Vagina (tissue), 2 donors: ENCODE measurements at regions not wholly inside any gene's neighbourhood (a gene's known extent, or its start where the extent isn't known, plus 50 kb on each side); places are given as distances from the start of the nearest gene placed in this dataset.

Source experiments
- DNase-seq, 2 donors: peaks; one replicate each; pipeline ENCODE4 v3.0.0-alpha.2; 2017; ENCODE audit errors: extremely low spot score in 2 of 2
- H3K27ac ChIP-seq: fragments of 200-600 bp; sonication (generic); one replicate; pipeline ENCODE4 v1.5.1; 2019
- H3K27me3 ChIP-seq: fragments of 200-600 bp; sonication (generic); one replicate; pipeline ENCODE4 v1.5.1; 2019
- H3K36me3 ChIP-seq, 2 donors: fragments of 200-600 bp; sonication (generic); one replicate each; pipeline ENCODE4 v1.5.1; 2017 to 2019
- H3K4me1 ChIP-seq: fragments of 200-600 bp; sonication (generic); one replicate; pipeline ENCODE4 v1.5.1; 2019
- H3K4me3 ChIP-seq, 2 donors: fragments of 200-600 bp; sonication (generic); 1 replicate in 1 of 2; 2 replicates in 1 of 2; pipeline ENCODE4 v1.5.1; 2016 to 2019
- H3K9me3 ChIP-seq: fragments of 200-600 bp; sonication (generic); one replicate; pipeline ENCODE4 v1.5.1; 2019
- POLR2A ChIP-seq, 2 donors: fragments of 450-650 bp; IDR thresholded peaks; one replicate each; pipeline ENCODE4 v1.6.1; 2017; ENCODE audit warnings: antibody characterized with exemption in 2 of 2, mild to moderate bottlenecking in 2 of 2, moderate library complexity in 2 of 2
- POLR2AphosphoS5 ChIP-seq, 2 donors: sonication (generic); formaldehyde crosslinking; IDR thresholded peaks; one replicate each; pipeline ENCODE4 v1.9.0; 2017; ENCODE audit warnings: antibody characterized with exemption in 2 of 2, mild to moderate bottlenecking in 2 of 2, low read depth in 1 of 2; ENCODE audit not compliant: insufficient read depth in 1 of 2
- intact Hi-C: fragments of 100-400 bp; cut with DNase I; formaldehyde crosslinking; loops from one replicate; pipeline ENCODE4 v1.15.1; 2023
- TF ChIP-seq, protein P1 (sequence below), 3 experiments: fragments of 450-650 bp in 2 of 3; fragments of 200-600 bp in 1 of 3; sonication (generic) in 1 of 3; IDR thresholded peaks; one replicate each; pipeline ENCODE4 v1.5.1; 2017 to 2019; ENCODE audit warnings: antibody characterized with exemption in 3 of 3, mild to moderate bottlenecking in 2 of 3, moderate library complexity in 2 of 3

DNA sequence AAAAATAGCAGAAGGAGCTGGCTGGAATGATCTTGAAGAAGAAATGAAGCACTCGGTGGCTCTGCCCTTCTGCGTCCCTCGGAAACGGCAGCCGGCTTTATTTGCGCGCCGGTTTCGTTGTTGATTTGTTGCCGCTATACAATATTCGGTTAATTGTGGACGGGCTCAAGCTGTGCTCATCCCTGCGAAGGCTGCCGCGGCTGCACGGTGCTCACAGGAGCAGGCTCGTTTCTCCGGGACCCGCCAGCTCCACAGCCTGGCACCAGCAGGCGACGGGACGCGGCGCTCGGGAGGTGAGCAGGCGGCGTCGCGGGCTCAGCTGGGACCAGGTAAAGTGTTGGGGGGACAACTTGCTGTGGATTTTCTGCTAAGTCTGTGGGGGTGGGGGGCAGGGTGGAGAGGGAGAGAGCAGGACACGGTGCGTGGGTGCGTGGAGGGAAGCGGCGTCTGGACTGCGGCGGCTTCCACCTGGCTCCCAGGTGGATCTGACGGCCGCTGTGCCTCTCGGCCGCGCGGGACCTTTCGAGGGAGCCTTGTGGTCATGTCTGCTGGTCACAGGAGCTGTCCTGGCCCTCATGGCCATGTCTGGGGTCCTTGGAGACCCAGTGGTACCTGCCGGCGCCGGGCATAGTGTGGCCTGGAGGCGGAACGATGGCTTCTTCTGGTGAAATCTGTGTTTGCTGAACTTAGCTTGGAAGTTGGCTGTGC is 90.9 kb downstream of the TEX29 start:
- no peak for TF ChIP-seq POLR2AphosphoS5 (IDR thresholded peaks at IDR 0.05; ENCODE audit: insufficient read depth in 1 of 2, low read depth in 1 of 2)
- TF ChIP-seq POLR2A (IDR thresholded peaks at IDR 0.05), result no peak
- TF ChIP-seq, protein P1, sequence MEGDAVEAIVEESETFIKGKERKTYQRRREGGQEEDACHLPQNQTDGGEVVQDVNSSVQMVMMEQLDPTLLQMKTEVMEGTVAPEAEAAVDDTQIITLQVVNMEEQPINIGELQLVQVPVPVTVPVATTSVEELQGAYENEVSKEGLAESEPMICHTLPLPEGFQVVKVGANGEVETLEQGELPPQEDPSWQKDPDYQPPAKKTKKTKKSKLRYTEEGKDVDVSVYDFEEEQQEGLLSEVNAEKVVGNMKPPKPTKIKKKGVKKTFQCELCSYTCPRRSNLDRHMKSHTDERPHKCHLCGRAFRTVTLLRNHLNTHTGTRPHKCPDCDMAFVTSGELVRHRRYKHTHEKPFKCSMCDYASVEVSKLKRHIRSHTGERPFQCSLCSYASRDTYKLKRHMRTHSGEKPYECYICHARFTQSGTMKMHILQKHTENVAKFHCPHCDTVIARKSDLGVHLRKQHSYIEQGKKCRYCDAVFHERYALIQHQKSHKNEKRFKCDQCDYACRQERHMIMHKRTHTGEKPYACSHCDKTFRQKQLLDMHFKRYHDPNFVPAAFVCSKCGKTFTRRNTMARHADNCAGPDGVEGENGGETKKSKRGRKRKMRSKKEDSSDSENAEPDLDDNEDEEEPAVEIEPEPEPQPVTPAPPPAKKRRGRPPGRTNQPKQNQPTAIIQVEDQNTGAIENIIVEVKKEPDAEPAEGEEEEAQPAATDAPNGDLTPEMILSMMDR (IDR thresholded peaks at IDR 0.05), result no peak
- no peak for DNase-seq
- H3K27me3 ChIP-seq, result no peaks in the 10 kb centered on the region
- H3K9me3 ChIP-seq, result no peaks in the 10 kb centered on the region
- no peaks in the 10 kb centered on the region for H3K36me3 ChIP-seq
- no peak overlapping the region for H3K27ac ChIP-seq
- H3K4me3 ChIP-seq, result peak overlapping the region in 1 of 2 donors; percentile 12
- intact Hi-C loops, result no loop called here
- H3K4me1 ChIP-seq, result no peaks in the 10 kb centered on the region

DNA sequence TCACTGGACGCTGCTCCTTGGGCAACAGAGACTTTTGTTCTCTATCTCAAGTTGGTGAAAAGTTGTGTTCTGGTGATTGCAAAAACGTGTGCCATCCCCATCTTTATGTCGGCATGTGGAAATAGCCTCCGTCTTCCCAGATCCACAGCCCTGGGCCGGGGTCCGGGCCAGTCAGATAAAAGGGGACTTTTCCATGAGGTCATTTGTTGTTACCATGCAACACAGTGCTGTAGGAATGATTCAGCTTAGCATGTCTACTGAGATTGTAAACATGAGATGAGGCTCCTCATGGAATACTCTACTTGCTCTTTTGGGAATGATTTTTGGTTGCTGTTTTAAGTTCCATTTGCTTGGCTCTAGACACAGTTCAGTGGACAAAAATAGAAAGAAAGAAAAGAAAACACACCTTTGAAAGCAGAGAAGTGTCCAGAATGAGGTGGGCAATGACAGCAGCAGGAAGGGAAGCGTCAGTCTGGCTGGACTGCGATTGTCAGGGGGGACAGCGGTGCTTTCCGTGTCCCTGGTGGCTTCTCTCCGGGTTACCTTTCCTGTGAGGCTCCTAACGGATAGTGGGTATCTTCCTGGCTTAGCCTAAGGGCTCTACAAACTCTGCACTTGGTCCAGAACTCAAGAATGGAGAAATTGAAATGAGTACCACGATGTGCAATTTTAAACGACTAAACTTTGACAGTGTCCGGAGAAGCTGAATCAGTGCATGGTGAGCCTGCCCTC is 91.6 kb downstream of the TEX29 start:
- Histone ChIP-seq H3K27me3 (no peaks in the 10 kb centered on the region), H3K27ac (no peak overlapping the region), H3K36me3 (no peaks in the 10 kb centered on the region), H3K4me3 (no peak overlapping the region), H3K4me1 (no peaks in the 10 kb centered on the region), H3K9me3 (no peaks in the 10 kb centered on the region)
- intact Hi-C loops, result no loop called here
- TF ChIP-seq, protein P1 (IDR thresholded peaks at IDR 0.05), result no peak
- TF ChIP-seq POLR2AphosphoS5 (IDR thresholded peaks at IDR 0.05; ENCODE audit: insufficient read depth in 1 of 2, low read depth in 1 of 2) (no peak), POLR2A (IDR thresholded peaks at IDR 0.05) (no peak)
- no peak for DNase-seq

DNA sequence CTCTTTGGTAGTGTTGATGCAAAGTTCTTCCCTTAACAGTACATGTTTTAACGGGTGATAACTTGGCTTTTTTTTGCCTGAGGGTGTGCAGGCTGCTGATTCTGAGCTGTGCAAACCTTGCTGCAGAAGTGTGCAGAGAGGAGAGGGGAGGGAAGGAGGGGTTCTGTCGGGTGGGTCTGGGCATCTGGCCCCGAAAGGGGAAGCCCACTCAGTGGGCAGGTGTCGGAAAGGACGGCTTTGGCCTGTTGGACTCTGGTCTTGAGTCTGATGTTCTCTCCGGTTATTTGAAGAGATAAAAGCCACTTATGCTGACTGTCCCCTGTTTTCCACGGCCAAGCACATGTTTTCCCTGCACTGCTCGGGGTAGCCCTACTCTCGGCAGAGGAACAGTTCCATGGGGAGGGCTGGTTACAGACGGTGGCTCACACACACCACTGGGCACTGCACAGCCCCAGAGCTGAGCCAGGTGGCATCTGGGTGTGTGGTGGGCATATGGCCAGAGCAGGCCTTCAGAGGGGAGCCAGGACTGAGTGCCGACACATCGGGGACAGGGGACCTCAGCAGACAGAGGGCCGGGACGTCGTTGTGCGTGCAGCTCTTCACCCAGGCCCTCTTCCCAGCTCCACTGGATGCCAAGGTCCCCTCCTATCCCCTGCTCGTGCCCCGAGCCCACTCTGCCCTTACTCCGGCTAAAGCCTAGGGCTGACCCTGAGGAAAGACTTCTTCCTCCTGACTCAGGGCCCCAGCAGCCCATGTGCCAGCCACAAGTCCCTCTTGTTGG is 93.2 kb downstream of the TEX29 start:
- intact Hi-C loops, result no loop called here
- H3K27me3 ChIP-seq, result no peaks in the 10 kb centered on the region
- H3K9me3 ChIP-seq, result no peaks in the 10 kb centered on the region

DNA sequence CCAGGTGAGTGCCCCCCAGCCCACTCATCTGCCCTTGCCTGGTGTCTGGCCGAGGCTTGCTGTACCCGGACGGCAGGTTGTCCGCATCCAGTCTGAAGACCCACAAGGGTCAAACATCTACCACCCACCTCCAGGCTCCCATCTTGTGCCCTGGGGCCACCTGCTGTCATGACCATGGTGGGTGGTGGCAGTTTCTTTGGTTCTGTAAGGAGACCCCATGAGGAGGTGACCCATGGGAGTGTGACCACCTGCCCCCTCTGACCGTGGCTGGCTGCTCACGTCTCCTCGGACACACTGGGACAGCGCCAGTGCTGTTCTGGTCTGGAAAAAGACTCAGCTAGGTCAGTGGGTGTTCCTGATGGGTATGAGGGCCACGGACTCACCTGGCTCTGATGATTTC is 93.9 kb downstream of the TEX29 start:
- Histone ChIP-seq H3K9me3 (no peaks in the 10 kb centered on the region), H3K27ac (no peak overlapping the region), H3K27me3 (no peaks in the 10 kb centered on the region), H3K36me3 (no peaks in the 10 kb centered on the region), H3K4me3 (no peak overlapping the region), H3K4me1 (no peaks in the 10 kb centered on the region)
- no peak for DNase-seq
- intact Hi-C loops, result no loop called here
- TF ChIP-seq POLR2AphosphoS5 (IDR thresholded peaks at IDR 0.05; ENCODE audit: insufficient read depth in 1 of 2, low read depth in 1 of 2) (no peak), POLR2A (IDR thresholded peaks at IDR 0.05) (no peak)
- TF ChIP-seq, protein P1 (IDR thresholded peaks at IDR 0.05), result no peak

More for the DNA sequence above, 93.2 kb downstream of the TEX29 start:
- no peaks in the 10 kb centered on the region for H3K4me1 ChIP-seq
- no peaks in the 10 kb centered on the region for H3K36me3 ChIP-seq
- no peak overlapping the region for H3K27ac ChIP-seq
- TF ChIP-seq, protein P1 (IDR thresholded peaks at IDR 0.05), result no peak
- TF ChIP-seq POLR2A (IDR thresholded peaks at IDR 0.05) (no peak), POLR2AphosphoS5 (IDR thresholded peaks at IDR 0.05; ENCODE audit: insufficient read depth in 1 of 2, low read depth in 1 of 2) (no peak)
- DNase-seq, result no peak
- no peak overlapping the region for H3K4me3 ChIP-seq
